MM.1S (cell line): ENCODE measurements at regions not wholly inside any gene's neighbourhood (a gene's known extent, or its start where the extent isn't known, plus 50 kb on each side); places are given as distances from the start of the nearest gene placed in this dataset.

Experiments
- EZH2 ChIP-seq: fragments of 300-600 bp; sonication (generic); optimal IDR thresholded peaks from 2 replicates; pipeline ENCODE3; 2017; ENCODE audit warnings: low read depth, mild to moderate bottlenecking, antibody characterized with exemption, low read length, mixed read lengths
- TF ChIP-seq, protein P1 (sequence below): fragments of 300-600 bp; sonication (generic); IDR thresholded peaks from 2 replicates; pipeline ENCODE4 v1.5.1; 2016; ENCODE audit warnings: antibody characterized with exemption, low read length, mixed read lengths

DNA sequence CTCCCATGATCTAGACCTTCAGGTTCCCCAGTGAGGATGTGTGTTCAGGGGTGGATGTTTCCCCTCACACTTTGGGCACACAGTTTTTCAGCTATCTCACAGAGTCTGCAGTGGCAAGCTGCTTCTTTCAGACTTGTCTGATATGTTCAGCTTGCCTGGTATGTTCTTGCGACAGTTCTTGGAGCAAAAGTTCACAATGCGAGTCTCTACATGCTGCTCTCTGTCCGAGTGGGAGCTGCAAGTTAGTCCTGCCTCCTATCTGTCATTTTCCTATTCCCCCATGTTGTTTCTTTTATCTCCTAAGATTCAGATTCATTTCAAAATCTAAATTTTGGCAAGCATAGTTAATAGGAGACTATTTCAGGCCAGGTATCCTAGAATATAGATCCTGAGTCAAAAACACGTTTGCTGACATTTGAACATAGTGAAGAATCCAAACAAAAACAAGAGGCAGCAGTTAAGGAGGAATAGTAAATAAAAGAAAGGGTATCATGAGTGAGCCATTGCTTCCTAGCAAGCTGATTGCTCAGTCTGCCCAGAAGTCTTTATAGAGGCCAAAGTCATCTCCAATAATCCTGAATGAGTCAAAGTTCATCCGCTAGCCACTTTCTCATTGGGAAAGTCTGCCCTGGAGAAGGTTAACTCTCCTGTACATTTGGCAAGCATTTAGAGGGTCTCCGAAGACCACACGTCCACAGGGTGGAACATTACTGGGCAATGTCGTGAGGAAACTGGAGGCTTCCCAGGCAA lies 140.2 kb upstream of the MOCS1 start:
- TF ChIP-seq EZH2: no peak
- TF ChIP-seq, protein P1, sequence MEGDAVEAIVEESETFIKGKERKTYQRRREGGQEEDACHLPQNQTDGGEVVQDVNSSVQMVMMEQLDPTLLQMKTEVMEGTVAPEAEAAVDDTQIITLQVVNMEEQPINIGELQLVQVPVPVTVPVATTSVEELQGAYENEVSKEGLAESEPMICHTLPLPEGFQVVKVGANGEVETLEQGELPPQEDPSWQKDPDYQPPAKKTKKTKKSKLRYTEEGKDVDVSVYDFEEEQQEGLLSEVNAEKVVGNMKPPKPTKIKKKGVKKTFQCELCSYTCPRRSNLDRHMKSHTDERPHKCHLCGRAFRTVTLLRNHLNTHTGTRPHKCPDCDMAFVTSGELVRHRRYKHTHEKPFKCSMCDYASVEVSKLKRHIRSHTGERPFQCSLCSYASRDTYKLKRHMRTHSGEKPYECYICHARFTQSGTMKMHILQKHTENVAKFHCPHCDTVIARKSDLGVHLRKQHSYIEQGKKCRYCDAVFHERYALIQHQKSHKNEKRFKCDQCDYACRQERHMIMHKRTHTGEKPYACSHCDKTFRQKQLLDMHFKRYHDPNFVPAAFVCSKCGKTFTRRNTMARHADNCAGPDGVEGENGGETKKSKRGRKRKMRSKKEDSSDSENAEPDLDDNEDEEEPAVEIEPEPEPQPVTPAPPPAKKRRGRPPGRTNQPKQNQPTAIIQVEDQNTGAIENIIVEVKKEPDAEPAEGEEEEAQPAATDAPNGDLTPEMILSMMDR: no peak
